Neural progenitor cell (in vitro differentiated cells): ENCODE measurements at regions not wholly inside any gene's neighbourhood (a gene's known extent, or its start where the extent isn't known, plus 50 kb on each side); places are given as distances from the start of the nearest gene placed in this dataset.

ENCODE experiments used
- EZH2 ChIP-seq: fragments of 200-600 bp; sonication (generic); IDR thresholded peaks from 2 replicates; pipeline ENCODE4 v1.6.1; 2017; ENCODE audit warnings: antibody characterized with exemption, mild to moderate bottlenecking, moderate library complexity
- TF ChIP-seq, protein P1 (sequence below): fragments of 200-600 bp; sonication (generic); IDR thresholded peaks from 2 replicates; pipeline ENCODE4 v1.5.1; 2017; ENCODE audit warnings: antibody characterized with exemption, mild to moderate bottlenecking

DNA sequence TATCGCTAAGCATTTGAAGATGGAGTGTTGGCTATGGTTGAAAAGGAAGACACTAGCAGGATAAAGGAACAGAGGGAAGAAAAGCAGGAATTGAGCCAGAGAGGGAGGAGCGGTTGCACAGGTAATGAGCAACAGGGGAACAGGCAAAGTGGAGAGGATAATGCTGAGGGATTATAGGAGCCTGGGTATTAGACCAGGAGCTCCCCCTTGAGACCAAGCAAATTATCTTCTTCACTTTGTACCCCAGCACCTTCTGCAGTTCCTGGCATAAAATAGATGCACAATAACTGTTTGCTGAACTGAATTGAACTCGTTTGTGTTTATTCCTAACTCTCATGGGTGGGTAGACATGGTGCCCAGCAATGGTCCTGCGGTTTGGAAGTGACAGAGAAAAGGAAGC is 54.6 kb upstream of the OR5P2 start:
- TF ChIP-seq, protein P1, sequence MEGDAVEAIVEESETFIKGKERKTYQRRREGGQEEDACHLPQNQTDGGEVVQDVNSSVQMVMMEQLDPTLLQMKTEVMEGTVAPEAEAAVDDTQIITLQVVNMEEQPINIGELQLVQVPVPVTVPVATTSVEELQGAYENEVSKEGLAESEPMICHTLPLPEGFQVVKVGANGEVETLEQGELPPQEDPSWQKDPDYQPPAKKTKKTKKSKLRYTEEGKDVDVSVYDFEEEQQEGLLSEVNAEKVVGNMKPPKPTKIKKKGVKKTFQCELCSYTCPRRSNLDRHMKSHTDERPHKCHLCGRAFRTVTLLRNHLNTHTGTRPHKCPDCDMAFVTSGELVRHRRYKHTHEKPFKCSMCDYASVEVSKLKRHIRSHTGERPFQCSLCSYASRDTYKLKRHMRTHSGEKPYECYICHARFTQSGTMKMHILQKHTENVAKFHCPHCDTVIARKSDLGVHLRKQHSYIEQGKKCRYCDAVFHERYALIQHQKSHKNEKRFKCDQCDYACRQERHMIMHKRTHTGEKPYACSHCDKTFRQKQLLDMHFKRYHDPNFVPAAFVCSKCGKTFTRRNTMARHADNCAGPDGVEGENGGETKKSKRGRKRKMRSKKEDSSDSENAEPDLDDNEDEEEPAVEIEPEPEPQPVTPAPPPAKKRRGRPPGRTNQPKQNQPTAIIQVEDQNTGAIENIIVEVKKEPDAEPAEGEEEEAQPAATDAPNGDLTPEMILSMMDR, result peak; percentile 25
- TF ChIP-seq EZH2, result no peak
